HL-60 (cell line): ENCODE measurements at regions not wholly inside any gene's neighbourhood (a gene's known extent, or its start where the extent isn't known, plus 50 kb on each side); places are given as distances from the start of the nearest gene placed in this dataset.

Experiments used
- GABPA ChIP-seq: IDR thresholded peaks from 2 replicates; pipeline ENCODE4 v1.6.1; 2012; ENCODE audit warnings: low read depth
- POLR2AphosphoS5 ChIP-seq: IDR thresholded peaks from 2 replicates; pipeline ENCODE4 v1.6.1; 2012; ENCODE audit warnings: low read depth
- SPI1 ChIP-seq: IDR thresholded peaks from 2 replicates; pipeline ENCODE4 v1.6.1; 2012; ENCODE audit warnings: low read depth, mild to moderate bottlenecking, borderline replicate concordance
- TF ChIP-seq, protein P1 (sequence below): IDR thresholded peaks from one replicate; pipeline ENCODE4 v1.5.1; 2011; ENCODE audit warnings: low read length, control low read depth, inconsistent platforms; ENCODE audit not compliant: insufficient read depth
- TF ChIP-seq, protein P2 (sequence below): IDR thresholded peaks from 2 replicates; pipeline ENCODE4 v1.6.1; 2012; ENCODE audit warnings: low read depth; ENCODE audit not compliant: insufficient replicate concordance

DNA sequence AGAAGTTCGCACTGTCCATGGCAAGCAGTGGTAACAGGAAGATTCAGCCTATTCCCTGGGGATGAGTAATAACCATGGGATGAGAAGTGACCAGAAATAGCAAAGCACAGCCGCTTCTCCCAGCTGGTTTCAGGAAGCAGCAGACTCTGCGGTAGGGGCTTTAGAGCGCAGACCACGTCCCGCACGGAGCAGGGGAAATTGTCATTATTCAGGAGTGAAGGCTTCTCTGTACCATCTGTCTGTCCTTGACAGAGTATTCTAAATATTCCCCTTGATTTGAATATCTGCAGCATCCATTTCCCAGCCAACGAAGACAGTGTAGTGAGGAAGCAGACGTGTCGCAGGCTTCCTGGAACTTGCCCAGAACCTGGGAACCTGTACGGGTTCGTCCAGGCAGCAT lies 159.6 kb downstream of the NXNL2 start:
- TF ChIP-seq, protein P1, sequence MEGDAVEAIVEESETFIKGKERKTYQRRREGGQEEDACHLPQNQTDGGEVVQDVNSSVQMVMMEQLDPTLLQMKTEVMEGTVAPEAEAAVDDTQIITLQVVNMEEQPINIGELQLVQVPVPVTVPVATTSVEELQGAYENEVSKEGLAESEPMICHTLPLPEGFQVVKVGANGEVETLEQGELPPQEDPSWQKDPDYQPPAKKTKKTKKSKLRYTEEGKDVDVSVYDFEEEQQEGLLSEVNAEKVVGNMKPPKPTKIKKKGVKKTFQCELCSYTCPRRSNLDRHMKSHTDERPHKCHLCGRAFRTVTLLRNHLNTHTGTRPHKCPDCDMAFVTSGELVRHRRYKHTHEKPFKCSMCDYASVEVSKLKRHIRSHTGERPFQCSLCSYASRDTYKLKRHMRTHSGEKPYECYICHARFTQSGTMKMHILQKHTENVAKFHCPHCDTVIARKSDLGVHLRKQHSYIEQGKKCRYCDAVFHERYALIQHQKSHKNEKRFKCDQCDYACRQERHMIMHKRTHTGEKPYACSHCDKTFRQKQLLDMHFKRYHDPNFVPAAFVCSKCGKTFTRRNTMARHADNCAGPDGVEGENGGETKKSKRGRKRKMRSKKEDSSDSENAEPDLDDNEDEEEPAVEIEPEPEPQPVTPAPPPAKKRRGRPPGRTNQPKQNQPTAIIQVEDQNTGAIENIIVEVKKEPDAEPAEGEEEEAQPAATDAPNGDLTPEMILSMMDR: no peak
- TF ChIP-seq, protein P2, sequence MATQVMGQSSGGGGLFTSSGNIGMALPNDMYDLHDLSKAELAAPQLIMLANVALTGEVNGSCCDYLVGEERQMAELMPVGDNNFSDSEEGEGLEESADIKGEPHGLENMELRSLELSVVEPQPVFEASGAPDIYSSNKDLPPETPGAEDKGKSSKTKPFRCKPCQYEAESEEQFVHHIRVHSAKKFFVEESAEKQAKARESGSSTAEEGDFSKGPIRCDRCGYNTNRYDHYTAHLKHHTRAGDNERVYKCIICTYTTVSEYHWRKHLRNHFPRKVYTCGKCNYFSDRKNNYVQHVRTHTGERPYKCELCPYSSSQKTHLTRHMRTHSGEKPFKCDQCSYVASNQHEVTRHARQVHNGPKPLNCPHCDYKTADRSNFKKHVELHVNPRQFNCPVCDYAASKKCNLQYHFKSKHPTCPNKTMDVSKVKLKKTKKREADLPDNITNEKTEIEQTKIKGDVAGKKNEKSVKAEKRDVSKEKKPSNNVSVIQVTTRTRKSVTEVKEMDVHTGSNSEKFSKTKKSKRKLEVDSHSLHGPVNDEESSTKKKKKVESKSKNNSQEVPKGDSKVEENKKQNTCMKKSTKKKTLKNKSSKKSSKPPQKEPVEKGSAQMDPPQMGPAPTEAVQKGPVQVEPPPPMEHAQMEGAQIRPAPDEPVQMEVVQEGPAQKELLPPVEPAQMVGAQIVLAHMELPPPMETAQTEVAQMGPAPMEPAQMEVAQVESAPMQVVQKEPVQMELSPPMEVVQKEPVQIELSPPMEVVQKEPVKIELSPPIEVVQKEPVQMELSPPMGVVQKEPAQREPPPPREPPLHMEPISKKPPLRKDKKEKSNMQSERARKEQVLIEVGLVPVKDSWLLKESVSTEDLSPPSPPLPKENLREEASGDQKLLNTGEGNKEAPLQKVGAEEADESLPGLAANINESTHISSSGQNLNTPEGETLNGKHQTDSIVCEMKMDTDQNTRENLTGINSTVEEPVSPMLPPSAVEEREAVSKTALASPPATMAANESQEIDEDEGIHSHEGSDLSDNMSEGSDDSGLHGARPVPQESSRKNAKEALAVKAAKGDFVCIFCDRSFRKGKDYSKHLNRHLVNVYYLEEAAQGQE: no peak
- no peak for TF ChIP-seq GABPA
- no peak for TF ChIP-seq POLR2AphosphoS5
- TF ChIP-seq SPI1: no peak
